HG03520 (cell line): ENCODE measurements at regions not wholly inside any gene's neighbourhood (a gene's known extent, or its start where the extent isn't known, plus 50 kb on each side); places are given as distances from the start of the nearest gene placed in this dataset.

Experiments
- ATAC-seq: cut with Tn5 transposase; IDR thresholded peaks from one replicate; pipeline ENCODE4 v1.9.1; 2021; ENCODE audit warnings: mild to moderate bottlenecking, moderate library complexity; ENCODE audit not compliant: unreplicated experiment

- no peak for ATAC-seq
Measured at GRCh38 chr15:31239409-31239808, 87.2 kb upstream of the KLF13 start.

DNA sequence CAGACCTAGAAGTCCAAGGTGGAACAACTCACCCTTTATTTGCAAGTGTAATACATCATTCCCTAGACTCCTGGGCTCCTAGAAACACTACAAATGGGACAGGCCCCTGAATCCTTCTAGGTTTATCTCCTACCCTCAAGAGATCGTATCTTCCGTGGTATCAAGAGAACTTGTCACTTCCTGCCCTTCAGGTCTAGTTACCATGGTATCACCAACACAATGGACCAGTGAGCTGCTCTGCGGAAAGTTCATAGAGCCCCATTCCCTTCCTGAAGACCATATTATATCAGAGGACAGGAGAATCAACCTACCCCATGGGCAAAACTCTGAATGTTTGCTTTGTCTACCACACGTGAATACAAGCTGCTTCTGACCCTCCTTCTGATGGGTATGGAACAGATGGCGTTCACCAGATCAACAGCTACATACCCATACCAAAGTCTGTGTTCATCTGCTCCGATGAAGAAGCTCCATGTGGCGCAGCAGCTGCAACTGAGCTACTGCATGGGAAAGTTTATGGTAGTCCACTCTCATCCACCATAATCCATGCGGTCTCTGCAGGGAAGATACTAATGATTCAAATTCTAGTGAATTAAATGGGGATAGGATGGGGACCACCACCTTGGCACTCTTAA lies 84.6 kb upstream of the KLF13 start:
- no peak for ATAC-seq

DNA sequence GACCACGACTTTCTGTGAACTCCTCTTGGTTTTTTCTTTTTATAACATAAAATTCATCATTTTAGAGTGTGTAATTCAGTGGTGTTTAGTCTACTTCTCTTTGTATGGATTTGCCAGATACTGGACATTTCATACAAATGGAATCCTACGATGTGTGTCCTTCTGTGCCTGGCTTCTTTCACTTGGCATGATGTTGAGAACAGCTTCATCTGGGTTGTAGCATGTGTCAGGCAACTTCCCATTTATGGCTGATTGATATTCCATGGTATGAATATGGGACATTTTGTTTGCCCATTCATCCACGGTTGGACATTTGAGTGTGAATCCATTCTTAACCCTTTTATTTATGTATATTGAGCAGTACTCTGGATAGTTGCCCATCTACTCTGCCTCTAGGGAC lies 82.7 kb upstream of the KLF13 start:
- ATAC-seq, result no peak

DNA sequence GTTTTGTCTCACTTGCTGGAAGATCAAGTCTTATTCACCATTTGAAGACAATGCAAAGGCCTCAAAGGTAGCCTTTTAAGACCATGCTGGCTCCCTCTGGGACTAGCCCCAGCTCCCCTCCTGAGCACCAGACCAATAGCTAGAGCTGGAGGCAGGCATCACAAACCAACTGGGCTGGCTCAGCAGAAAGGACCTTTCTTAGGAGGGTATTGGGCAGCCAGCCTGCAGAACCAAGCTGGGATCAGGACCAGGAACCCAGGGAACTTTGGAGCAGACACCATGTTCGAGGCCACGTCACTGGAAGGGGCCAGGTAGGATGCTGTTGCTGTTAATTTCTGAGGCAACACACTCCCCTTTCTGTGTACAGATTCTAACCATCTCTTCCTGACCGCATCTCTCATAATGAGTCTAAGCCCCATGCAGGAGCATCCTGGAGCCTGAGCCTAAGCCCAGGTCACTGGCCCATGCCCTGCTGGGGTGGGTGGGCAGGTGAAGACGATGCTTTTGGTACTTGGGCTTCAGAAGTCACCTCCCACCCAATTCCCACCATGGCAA lies 81.4 kb upstream of the KLF13 start:
- ATAC-seq, result no peak

DNA sequence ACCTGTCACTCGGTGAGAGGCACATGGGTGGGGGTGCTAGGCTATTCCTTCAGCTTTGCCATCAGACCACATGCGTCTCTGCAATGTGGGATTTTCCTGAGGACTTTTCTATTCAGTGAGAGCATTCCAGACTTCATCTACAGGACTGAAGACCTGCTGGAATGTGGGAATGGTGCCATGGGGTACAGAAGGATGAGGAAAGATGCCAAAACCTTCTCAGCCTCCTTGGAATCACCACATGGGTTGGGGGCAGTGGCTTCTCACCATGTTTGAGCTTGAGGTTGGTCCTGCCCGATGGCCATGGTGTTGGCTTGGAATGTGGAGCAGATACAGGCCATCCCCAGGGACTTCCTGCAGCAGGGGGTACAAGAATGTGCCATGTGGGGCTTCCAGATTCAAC lies 80.9 kb upstream of the KLF13 start:
- ATAC-seq, result no peak

DNA sequence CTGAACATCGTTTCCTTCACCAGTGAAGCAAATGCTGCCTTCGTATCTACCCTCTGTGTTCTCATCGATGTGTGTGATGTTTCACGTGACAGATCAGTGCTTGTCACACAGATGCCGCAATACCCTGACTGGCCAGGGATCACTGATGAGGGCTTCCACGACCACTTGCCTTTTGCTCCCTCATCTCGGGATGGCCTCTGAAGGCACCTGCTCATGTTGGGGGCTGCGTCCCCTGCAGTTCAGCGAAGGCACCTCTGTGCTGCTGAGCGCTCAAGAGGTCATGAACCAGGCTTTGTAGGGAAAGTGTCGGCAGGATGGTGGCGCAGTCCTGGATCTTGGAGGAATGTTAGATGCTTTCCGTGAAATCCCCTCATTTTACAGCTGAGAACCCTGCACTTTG lies 79.2 kb upstream of the KLF13 start:
- ATAC-seq, result no peak

GRCh38 chr15:31248263-31248662 lies 78.4 kb upstream of the KLF13 start:
- ATAC-seq, result no peak

DNA sequence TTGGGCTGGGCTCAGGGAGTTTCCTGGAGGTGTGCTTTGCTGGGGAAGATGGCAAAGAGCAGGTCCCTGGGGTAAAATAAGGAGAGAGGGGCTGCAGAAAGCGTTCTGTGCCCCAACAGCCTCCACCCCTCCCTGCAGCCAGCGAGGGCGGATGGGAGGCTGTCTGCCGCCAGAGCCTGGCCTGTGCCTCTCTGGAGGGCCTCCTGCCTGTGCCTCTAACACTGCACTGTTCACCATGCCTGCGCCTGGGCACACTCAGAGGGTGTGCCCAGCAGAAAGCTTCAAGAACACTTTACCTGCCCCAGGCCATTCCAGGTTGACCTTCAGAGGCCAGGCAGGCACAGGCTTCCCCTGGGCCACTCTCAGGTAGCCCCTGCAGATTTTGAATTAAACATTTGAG lies 77.7 kb upstream of the KLF13 start:
- ATAC-seq, result no peak

GRCh38 chr15:31250033-31250432 lies 76.6 kb upstream of the KLF13 start:
- no peak for ATAC-seq

DNA sequence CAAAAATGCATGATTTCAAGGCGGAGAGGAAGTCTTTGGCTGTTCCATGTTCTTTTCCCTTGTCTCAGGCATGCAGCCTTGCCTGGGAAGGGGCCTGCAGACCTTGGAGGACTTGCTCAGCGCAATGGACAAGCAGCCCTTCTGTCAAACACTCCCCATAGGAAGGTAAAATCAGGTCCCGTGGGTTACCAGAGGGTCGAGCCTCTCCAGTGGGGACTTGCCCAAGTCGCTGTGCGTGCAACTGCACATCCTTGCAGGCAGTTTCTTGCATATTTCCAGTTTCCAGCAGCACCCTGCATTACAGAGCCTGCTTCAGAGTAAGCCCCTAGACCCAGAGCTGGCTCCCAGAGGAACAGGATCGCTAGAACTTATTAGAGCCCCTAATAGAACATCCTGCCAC lies 75.5 kb upstream of the KLF13 start:
- ATAC-seq, result no peak

DNA sequence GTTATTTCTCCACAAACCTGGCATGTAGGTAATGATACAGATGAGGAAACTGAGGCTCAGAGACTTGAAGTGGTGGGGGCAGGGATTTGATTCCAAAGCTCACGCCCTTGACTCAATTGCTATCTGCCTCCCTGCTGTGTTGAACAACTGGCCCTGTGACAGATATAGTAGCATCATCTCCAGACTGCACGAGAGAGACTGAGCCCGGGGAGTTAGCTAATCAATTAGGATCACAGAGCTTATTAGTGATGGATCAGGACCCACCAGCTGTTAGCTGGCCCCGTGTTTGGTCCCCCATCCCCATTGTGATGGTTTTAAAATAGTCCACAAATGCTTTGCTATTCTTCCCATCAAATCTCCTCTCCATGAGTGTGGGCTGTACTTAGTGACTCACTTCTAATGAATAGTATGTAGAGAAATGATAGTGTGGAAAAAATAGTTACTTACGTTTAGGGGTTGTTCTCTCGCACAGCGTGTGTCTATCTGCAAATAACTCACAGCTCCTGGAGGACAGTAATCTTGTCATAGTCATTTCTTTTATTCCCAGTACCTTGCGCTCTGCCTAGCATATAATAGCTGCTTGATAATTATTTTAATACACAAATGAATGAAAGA lies 74.4 kb upstream of the KLF13 start:
- ATAC-seq, result no peak

DNA sequence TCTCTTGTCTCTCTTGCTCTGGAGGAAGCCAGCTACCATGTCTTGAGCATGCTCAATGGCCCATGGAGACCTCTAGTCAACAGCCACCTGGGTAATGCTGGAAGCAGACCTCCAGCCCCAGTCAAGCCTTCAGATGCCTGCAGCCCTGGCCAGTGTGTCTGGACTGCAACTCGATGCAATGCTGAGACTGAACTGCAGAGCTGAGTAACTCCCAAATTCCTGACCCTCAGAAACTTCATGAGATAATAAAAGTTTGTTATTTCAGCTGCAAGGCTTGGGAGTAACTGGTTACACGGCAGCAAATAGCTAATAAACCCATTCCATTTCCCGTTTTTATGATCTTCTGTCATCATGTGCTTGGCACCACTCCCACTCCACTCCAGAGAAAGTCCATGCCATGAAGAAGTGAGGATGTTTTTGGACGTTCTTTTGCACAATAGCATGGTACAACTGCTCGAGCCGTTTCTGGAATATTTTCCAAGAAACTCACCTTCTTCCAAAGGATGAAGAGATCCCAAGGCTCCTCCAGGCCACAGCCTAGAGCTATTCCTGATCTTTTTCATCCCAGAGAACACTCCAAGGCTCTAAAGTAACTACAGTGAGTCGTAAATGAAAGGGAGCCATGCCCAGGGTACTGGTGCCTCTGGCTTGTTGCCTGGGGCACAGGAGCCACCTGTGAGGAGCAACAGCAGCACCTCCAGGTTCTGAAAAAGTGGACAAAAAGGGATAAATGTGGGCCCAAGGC lies 72.0 kb upstream of the KLF13 start:
- ATAC-seq, result no peak

DNA sequence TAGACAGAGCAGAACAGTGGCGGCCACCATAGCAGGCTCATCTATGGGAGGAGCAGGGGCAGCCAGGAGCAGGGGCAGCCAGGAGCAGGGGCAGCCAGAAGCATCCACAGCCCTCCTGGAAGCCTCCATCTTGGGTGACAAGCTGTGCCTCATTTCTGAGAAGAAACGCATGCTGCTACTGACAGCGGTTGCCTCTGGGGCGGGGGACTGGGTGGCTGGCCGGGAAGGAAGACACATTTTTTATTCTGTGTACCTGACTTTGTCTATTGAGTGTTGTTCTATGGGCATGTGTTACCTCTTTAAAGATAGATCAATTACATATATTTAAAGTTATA lies 71.5 kb upstream of the KLF13 start:
- ATAC-seq, result no peak

GRCh38 chr15:31255732-31256377 lies 70.8 kb upstream of the KLF13 start:
- ATAC-seq, result no peak

- no peak for ATAC-seq
Measured at GRCh38 chr15:31256378-31257265, 70.0 kb upstream of the KLF13 start.

- ATAC-seq, result no peak
Measured at GRCh38 chr15:31257286-31257685, 69.3 kb upstream of the KLF13 start.

GRCh38 chr15:31258260-31258659 lies 68.4 kb upstream of the KLF13 start:
- no peak for ATAC-seq

GRCh38 chr15:31259562-31260252 lies 66.9 kb upstream of the KLF13 start:
- no peak for ATAC-seq

- ATAC-seq, result no peak
Measured at GRCh38 chr15:31260646-31261265, 65.9 kb upstream of the KLF13 start.
